ENCODE measurements at regions not wholly inside any gene's neighbourhood (a gene's known extent, or its start where the extent isn't known, plus 50 kb on each side); places are given as distances from the start of the nearest gene placed in this dataset.
"Not testable (repeated sequence)": the region's sequence is repeated elsewhere in the genome, so short reads cannot be mapped to it uniquely, and the experiment has no call there.

GRCh38 chr7:63556223-63556622 is 442.4 kb upstream of the ZNF722 start:
- TF ChIP-seq CTCF, POLR2A, EP300 (IDR thresholded peaks at IDR 0.05): not testable (repeated sequence)

Data from tibial nerve (tissue), 4 donors.